ENCODE measurements at regions not wholly inside any gene's neighbourhood (a gene's known extent, or its start where the extent isn't known, plus 50 kb on each side); places are given as distances from the start of the nearest gene placed in this dataset.

DNA sequence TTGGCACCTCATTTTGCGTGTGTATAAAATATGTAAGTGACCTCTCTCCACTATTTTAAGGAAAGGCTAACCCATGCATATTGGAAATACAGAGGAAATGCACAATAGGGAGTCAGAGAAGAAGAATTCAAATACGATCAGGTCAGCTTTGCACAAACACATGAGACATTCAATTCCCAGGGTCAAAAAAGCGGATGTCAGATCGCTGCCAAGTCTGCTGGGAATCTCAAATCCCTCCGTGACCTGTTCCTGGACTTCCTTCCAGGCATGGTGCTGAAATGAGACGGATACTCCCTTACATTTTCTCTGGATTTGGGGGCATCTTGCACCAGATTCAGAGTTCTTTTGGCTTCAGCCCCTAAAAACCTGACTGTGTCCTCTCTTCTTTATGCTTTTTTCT is 91.9 kb upstream of the PRKCQ start:
- no peaks in the 10 kb centered on the region for H3K27me3 ChIP-seq
- H3K4me1 ChIP-seq: no peaks in the 10 kb centered on the region
- intact Hi-C loops (cut with DNase I): no loop called here
- no peak overlapping the region for H3K27ac ChIP-seq
- H3K9me3 ChIP-seq: no peaks in the 10 kb centered on the region
- no peak overlapping the region for H3K4me3 ChIP-seq
- no peaks in the 10 kb centered on the region for H3K36me3 ChIP-seq
- TF ChIP-seq, protein P1, sequence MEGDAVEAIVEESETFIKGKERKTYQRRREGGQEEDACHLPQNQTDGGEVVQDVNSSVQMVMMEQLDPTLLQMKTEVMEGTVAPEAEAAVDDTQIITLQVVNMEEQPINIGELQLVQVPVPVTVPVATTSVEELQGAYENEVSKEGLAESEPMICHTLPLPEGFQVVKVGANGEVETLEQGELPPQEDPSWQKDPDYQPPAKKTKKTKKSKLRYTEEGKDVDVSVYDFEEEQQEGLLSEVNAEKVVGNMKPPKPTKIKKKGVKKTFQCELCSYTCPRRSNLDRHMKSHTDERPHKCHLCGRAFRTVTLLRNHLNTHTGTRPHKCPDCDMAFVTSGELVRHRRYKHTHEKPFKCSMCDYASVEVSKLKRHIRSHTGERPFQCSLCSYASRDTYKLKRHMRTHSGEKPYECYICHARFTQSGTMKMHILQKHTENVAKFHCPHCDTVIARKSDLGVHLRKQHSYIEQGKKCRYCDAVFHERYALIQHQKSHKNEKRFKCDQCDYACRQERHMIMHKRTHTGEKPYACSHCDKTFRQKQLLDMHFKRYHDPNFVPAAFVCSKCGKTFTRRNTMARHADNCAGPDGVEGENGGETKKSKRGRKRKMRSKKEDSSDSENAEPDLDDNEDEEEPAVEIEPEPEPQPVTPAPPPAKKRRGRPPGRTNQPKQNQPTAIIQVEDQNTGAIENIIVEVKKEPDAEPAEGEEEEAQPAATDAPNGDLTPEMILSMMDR (IDR thresholded peaks at IDR 0.05): no peak
- no peak overlapping the region for H3K9ac ChIP-seq (ENCODE audit: low read depth in 2 of 2, low read length in 2 of 2)
- DNase-seq: no peak

DNA sequence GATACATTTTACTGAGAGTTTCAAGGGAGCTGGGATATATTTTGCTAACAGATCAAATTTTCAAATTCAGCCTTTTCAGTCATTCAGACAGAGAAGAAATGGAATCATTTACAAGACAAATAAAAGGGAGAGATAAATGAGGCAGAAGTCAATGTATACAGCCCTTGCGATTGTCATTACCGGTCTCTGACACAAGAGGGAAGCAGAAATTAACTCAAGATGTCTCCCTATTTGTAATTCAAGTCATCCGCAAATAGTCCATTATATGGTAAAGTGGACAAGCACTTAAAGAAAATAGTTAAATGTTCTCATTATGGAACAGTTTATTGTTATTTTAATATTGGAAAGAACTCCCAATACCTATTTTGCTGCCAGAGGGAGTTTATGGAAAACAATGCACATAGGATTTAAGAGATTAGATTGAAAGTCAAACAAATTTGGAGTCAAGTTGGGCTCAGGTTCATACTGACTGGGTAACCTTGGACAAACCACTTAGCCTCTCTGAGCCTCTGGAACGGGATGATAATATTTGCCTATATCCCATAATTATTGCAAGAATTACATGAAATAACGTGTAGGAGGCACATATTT is 89.3 kb upstream of the PRKCQ start:
- peak; percentile 21 for DNase-seq
- intact Hi-C loops (cut with DNase I): loop anchor here (5.0 kb wide), 1 partner anchor 748 kb away; no protein-coding TSS in a partner anchor
- H3K9me3 ChIP-seq: no peaks in the 10 kb centered on the region

DNA sequence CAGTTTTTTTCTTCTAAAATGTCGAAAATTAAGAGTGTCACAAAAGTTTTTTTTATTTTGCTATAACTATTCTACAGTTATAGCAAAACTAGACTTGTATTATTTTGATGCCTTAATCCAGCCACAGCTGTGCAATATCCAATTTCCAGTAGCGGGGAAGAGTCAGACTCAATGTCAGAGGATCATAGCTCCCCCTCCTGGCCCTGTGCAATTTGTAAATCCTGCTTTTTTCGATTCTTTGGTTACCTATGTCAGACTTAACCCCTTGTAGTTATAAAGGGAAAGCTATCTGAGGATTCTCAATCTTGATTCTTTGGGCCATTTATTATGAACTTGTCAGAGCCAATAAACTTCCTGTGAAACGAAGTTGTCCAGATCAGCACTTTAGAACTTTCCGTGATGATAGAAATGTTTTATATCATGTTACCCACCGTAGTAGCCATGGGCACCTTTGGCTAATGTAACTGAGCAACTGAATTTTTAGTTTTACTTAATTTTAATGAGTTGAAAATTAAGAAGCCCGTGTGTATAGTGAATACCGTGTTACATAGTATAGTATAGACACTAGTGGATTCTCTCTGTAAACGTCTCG is 87.7 kb upstream of the PRKCQ start:
- Histone ChIP-seq H3K36me3 (no peaks in the 10 kb centered on the region), H3K27me3 (no peaks in the 10 kb centered on the region), H3K9ac (ENCODE audit: low read depth in 2 of 2, low read length in 2 of 2) (no peak overlapping the region), H3K4me1 (no peaks in the 10 kb centered on the region), H3K4me3 (no peak overlapping the region), H3K27ac (no peak overlapping the region), H3K9me3 (no peaks in the 10 kb centered on the region)
- intact Hi-C loops (cut with DNase I): loop anchor here (5.0 kb wide), 1 partner anchor 750 kb away; no protein-coding TSS in a partner anchor
- peak; percentile 22 for DNase-seq
- TF ChIP-seq, protein P1 (IDR thresholded peaks at IDR 0.05): peak; percentile 17

More for the DNA sequence above, 89.3 kb upstream of the PRKCQ start:
- Histone ChIP-seq H3K36me3 (no peaks in the 10 kb centered on the region), H3K27me3 (no peaks in the 10 kb centered on the region), H3K4me3 (no peak overlapping the region), H3K9ac (ENCODE audit: low read depth in 2 of 2, low read length in 2 of 2) (no peak overlapping the region), H3K27ac (no peak overlapping the region), H3K4me1 (no peaks in the 10 kb centered on the region)
- TF ChIP-seq, protein P1 (IDR thresholded peaks at IDR 0.05): peak; percentile 69

DNA sequence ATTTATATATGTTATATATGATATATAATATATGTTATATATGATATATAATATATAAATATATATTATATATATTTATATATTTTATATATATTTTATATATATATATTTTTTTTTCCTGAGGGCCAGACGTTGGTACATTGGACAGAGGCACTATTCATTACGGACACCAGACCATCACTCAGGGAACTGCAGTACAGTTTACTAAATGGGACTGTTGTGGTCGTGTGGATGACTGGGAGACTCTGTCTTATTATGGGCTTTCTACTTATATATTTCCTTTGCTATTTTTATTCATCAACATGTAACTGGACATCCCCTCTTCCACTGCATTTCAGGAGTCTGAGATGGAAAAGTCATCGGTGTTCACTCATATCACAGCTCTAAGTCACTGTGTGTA is 87.1 kb upstream of the PRKCQ start:
- H3K4me3 ChIP-seq: no peak overlapping the region
- H3K27ac ChIP-seq: no peak overlapping the region
- TF ChIP-seq, protein P1 (IDR thresholded peaks at IDR 0.05): no peak
- no peak for DNase-seq
- no peaks in the 10 kb centered on the region for H3K4me1 ChIP-seq
- H3K9me3 ChIP-seq: no peaks in the 10 kb centered on the region
- intact Hi-C loops (cut with DNase I): loop anchor here (5.0 kb wide), 1 partner anchor 750 kb away; no protein-coding TSS in a partner anchor
- H3K36me3 ChIP-seq: no peaks in the 10 kb centered on the region
- no peak overlapping the region for H3K9ac ChIP-seq (ENCODE audit: low read depth in 2 of 2, low read length in 2 of 2)
- no peaks in the 10 kb centered on the region for H3K27me3 ChIP-seq

DNA sequence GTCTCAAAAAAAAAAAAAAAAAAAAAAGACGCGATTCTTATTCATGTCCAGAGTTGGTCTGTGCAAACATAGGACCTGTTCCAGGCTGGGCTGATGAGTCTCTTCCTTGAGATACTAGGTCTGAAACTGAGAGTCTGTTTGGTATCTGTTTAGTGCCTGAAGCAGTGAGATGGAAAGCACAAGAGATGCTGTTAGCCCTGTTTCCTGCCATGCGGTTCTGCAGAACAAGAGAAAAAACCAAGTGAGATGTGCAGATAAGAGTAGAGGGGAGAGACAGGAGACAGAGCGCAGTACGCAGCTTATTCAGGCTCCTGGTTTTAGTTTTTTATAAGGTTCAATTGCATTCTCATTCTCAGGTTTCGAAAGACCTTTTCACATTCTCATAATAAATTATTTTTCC is 85.8 kb upstream of the PRKCQ start:
- no peak for DNase-seq
- Histone ChIP-seq H3K4me3 (no peak overlapping the region), H3K27me3 (no peaks in the 10 kb centered on the region), H3K36me3 (no peaks in the 10 kb centered on the region), H3K9ac (ENCODE audit: low read depth in 2 of 2, low read length in 2 of 2) (no peak overlapping the region), H3K9me3 (no peaks in the 10 kb centered on the region), H3K4me1 (no peaks in the 10 kb centered on the region), H3K27ac (no peak overlapping the region)
- intact Hi-C loops (cut with DNase I): loop anchor here (5.0 kb wide), 1 partner anchor 751 kb away; no protein-coding TSS in a partner anchor
- TF ChIP-seq, protein P1 (IDR thresholded peaks at IDR 0.05): no peak
